ENCODE measurements at regions not wholly inside any gene's neighbourhood (a gene's known extent, or its start where the extent isn't known, plus 50 kb on each side); places are given as distances from the start of the nearest gene placed in this dataset.

GRCh38 chr12:92029902-92030586 is 115.6 kb downstream of the BTG1 start:
- no peak for DNase-seq

DNA sequence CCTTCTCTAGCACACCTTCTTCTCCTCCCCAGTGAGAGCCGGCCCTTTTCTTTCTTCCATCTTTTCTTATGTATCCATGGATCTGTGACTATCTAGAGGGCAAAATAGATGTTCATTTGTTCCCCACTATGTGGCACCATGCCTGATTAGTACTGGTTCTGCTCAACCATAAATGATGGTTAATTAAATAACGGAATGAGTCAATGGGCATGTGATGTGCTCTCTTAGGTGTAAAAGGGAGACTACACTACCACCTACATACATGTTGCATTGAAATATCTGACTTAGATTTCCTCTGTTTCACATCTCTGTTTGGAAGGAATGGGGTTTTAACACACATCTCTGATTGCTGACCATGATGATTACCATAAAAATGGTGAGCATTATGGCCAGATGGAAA is 116.5 kb downstream of the BTG1 start:
- no peak for DNase-seq

- DNase-seq: no peak
Measured at GRCh38 chr12:92028441-92028709, 117.3 kb downstream of the BTG1 start.

GRCh38 chr12:92027701-92028440 is 117.8 kb downstream of the BTG1 start:
- no peak for DNase-seq

GRCh38 chr12:92027243-92027642 is 118.4 kb downstream of the BTG1 start:
- DNase-seq: no peak

GRCh38 chr12:92025462-92026207 is 120.0 kb downstream of the BTG1 start:
- DNase-seq: no peak

DNA sequence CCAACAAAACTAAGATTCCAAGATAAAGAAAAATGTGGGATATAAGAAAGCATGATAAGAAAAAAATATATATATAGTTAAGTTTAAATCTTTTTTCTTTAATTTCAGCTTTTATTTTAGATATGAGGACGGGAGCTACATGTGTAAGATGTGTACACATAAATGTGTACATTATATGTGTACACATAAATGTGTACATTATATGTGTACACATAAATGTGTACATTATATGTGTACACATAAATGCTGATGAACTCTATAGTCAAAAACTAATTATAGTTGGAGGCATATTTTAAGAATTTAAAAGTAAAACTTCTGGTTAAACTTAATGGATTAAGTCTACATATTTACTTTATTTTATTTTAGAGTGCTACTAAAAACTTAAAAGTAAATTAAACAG is 123.6 kb downstream of the BTG1 start:
- DNase-seq: no peak

- no peak for DNase-seq
Measured at GRCh38 chr12:92021666-92022035, 124.0 kb downstream of the BTG1 start.

GRCh38 chr12:92020983-92021665 is 124.5 kb downstream of the BTG1 start:
- DNase-seq: no peak

DNA sequence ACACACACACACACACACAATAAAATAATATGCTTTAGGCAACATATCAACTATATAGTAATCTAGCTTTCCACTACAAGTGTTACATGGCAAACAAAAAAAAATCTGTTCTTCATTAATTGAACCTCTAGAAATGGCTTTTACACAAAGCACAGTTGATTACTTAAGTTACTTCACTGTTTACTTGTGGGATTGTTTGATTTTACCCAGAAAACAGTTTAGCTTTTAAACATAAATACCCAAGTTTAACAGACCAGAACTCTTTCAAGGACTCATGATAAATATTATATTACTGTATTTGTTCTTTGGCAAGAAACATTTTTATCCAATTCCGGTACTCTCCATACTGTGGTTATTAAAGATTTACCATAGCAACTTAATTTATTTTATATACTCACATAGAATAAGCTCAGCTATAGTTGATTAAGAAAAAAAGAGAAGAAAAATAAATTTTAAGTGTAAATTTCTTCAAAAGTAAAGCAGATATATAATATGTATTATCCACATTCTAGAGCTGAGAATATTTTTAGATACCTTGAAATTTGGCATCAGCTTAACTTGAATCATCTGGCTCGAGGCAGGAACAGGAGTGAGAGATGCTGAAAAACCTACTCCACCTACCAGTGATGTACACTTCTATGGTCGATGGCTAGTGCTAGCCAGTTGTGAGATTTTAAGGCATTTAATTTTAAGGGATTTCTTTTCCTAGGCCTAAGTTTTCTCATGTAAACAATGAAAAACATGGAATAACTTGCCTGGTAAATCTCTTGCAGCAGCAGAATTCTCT is 126.0 kb downstream of the BTG1 start:
- DNase-seq: no peak

- no peak for DNase-seq
Measured at GRCh38 chr12:92012691-92013090, 133.0 kb downstream of the BTG1 start.

GRCh38 chr12:92010853-92011701 is 134.6 kb downstream of the BTG1 start:
- DNase-seq: no peak

GRCh38 chr12:92010368-92010767 is 135.3 kb downstream of the BTG1 start:
- DNase-seq: no peak

GRCh38 chr12:92008345-92008744 is 137.3 kb downstream of the BTG1 start:
- no peak for DNase-seq

DNA sequence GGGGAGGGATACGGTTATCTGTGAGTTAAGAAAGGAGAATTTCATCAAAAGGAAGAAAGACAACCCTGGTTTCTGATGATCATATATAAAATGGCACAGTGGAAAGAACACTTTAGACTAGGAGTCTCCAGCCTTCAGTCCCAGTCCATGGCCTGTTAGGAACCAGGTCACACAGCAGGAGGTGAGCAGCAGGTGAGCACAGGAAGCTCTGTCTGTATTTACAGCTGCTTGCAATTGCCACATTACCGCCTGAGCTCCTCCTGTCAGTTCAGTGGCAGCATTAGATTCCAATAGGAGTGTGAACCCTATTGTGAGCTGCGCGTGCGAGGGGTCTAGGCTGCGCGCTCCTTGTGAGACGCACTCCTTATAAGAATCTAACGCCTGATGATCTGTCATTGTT is 137.9 kb downstream of the BTG1 start:
- no peak for DNase-seq

- DNase-seq: no peak
Measured at GRCh38 chr12:92003701-92004100, 141.9 kb downstream of the BTG1 start.

DNA sequence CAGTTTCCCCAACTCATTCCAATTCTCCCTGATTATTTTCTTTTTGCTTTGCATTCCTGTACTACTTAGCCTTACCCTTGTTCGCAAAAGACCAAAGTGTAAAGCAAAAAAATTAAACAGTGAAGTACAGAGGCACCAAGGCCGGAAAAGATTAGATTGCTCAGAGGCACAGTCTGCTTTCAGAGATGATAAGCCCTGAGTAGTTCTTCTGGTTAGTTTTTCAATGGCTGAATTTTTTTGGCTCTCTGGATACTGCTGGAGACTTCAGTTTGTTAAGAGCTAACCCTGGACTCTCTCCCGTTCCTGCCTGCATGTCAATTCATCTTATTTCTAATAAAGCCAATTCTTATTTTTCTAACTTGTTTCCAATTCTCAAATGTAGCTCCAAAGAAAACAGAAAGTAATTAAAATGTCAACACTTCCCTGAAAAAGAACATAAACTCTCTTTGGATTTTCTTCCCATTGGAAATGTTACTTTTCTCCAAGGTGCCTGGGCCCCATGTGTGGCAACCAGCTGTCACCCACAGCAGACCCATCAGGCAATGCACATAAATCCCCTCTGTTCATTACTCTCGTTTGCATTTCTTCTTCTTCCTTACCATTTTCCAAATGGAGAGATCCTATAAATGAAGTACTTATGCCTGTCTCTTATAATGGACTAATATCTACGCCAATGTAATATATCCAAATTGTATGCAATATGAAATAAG is 142.8 kb downstream of the BTG1 start:
- DNase-seq: no peak

DNA sequence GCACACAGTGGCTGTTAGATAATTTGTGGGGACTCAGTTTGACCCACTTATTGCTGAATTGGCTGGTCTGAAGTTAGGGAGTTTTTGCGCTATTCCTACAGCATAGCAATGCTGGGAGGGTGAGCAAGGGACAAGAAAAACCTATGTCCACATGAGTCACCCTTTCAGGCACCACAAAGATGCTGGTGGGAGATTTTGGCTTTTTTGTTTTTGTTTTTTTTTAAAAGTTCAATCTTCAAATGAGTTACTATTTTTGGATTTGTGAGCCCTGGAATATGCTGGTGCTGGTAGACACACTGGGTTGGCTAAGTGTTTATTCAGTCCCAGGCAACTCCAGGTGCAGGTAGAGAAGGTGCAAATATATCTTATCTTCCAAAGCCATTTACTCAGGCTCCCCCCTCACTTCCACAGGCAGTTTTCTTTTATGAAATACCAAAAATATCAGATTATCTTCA is 143.4 kb downstream of the BTG1 start:
- DNase-seq: no peak

GRCh38 chr12:92000597-92000996 is 145.0 kb downstream of the BTG1 start:
- no peak for DNase-seq

GRCh38 chr12:91999823-92000222 is 145.8 kb downstream of the BTG1 start:
- DNase-seq: no peak

- no peak for DNase-seq
Measured at GRCh38 chr12:91998316-91998715, 147.3 kb downstream of the BTG1 start.
